DND-41 (cell line): ENCODE measurements at regions not wholly inside any gene's neighbourhood (a gene's known extent, or its start where the extent isn't known, plus 50 kb on each side); places are given as distances from the start of the nearest gene placed in this dataset.

Experiments
- ATAC-seq: fragments of 200-7000 bp; cut with Tn5 transposase; 3 replicates; pipeline ENCODE4 v1.9.1; 2021; ENCODE audit warnings: low read depth; ENCODE audit not compliant: insufficient read depth
- DNase-seq: peaks from one replicate; pipeline ENCODE4 v3.0.0-alpha.2; 2020
- H2AFZ ChIP-seq: 2 replicates; pipeline ENCODE4 v1.6.0; 2012; ENCODE audit warnings: low read depth, low read length
- H3K27ac ChIP-seq: 2 replicates; pipeline ENCODE4 v1.5.1; 2012; ENCODE audit warnings: low read length, inconsistent platforms
- H3K27me3 ChIP-seq: fragments of 200-600 bp; sonication (generic); 2 replicates; pipeline ENCODE4 v1.6.0; 2012; ENCODE audit warnings: low read length, mild to moderate bottlenecking, inconsistent platforms; ENCODE audit not compliant: insufficient read depth, poor library complexity
- H3K36me3 ChIP-seq: 2 replicates; pipeline ENCODE4 v1.5.1; 2012; ENCODE audit warnings: low read length, inconsistent platforms; ENCODE audit not compliant: insufficient read depth
- H3K4me1 ChIP-seq: 2 replicates; pipeline ENCODE4 v1.5.1; 2012; ENCODE audit warnings: mild to moderate bottlenecking, low read length; ENCODE audit not compliant: insufficient read depth
- H3K4me2 ChIP-seq: 2 replicates; pipeline ENCODE4 v1.6.0; 2012; ENCODE audit warnings: mild to moderate bottlenecking, moderate library complexity, low read length, inconsistent platforms; ENCODE audit not compliant: insufficient read depth
- H3K4me3 ChIP-seq, 2 experiments: fragments of 200-600 bp in 1 of 2; shearing (Covaris generic) in 1 of 2; 2 replicates each; pipeline ENCODE4 v1.5.1; 2012 to 2016; ENCODE audit warnings: inconsistent platforms in 2 of 2, low read length in 2 of 2, mild to moderate bottlenecking in 2 of 2, low read depth in 1 of 2, moderate library complexity in 1 of 2
- H3K79me2 ChIP-seq: 2 replicates; pipeline ENCODE4 v1.6.0; 2012; ENCODE audit warnings: low read length, inconsistent platforms; ENCODE audit not compliant: insufficient read depth
- H3K9ac ChIP-seq: 2 replicates; pipeline ENCODE4 v1.6.0; 2012; ENCODE audit warnings: low read depth, mild to moderate bottlenecking, inconsistent platforms, low read length, moderate library complexity
- H3K9me3 ChIP-seq: 2 replicates; pipeline ENCODE4 v1.5.1; 2012; ENCODE audit warnings: low read length, moderate library complexity, mild to moderate bottlenecking, inconsistent platforms; ENCODE audit not compliant: insufficient read depth, severe bottlenecking
- H4K20me1 ChIP-seq: 2 replicates; pipeline ENCODE4 v1.6.0; 2012; ENCODE audit warnings: low read length; ENCODE audit not compliant: insufficient read depth
- EZH2 ChIP-seq: IDR thresholded peaks from 3 replicates; pipeline ENCODE4 v1.6.1; 2012; ENCODE audit warnings: borderline replicate concordance, low read depth, mild to moderate bottlenecking, moderate library complexity, low read length, inconsistent platforms; ENCODE audit not compliant: severe bottlenecking
- TF ChIP-seq, protein P1 (sequence below): IDR thresholded peaks from 2 replicates; pipeline ENCODE4 v1.5.1; 2012; ENCODE audit warnings: borderline replicate concordance, low read length, moderate library complexity, mild to moderate bottlenecking; ENCODE audit not compliant: poor library complexity, severe bottlenecking; ENCODE audit errors: extremely low read depth

DNA sequence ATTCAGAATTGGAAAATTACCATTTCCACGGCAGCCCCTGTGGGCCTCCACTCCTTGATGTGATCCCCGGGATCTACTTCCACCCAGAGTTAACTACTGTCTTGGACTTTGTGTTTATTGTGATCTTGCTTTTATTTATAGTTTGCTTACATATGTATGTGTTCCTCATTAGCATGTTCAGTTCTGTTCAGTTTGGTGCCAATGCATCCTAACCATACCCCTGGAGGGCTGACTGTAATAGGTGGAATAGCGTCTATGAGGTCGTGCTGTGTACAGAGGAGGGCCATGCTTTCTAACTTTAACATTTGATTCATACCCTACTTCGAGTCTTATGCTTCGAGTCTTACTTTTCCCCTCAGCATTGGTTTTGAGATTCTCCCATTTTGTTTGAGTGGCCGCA, 104.3 kb upstream of the SLC24A3 start:
- no peak for DNase-seq
- Histone ChIP-seq H3K9me3 (peaks cover 3% of the 10 kb centered on the region), H3K36me3 (no peaks in the 10 kb centered on the region), H4K20me1 (no peaks in the 10 kb centered on the region), H3K4me2 (no peak overlapping the region), H3K27ac (no peak overlapping the region), H3K4me1 (no peaks in the 10 kb centered on the region), H3K4me3 (no peak overlapping the region), H3K9ac (no peak overlapping the region), H2AFZ (no peak overlapping the region), H3K27me3 (no peaks in the 10 kb centered on the region), H3K79me2 (no peaks in the 10 kb centered on the region)
- TF ChIP-seq EZH2: no peak
- TF ChIP-seq, protein P1, sequence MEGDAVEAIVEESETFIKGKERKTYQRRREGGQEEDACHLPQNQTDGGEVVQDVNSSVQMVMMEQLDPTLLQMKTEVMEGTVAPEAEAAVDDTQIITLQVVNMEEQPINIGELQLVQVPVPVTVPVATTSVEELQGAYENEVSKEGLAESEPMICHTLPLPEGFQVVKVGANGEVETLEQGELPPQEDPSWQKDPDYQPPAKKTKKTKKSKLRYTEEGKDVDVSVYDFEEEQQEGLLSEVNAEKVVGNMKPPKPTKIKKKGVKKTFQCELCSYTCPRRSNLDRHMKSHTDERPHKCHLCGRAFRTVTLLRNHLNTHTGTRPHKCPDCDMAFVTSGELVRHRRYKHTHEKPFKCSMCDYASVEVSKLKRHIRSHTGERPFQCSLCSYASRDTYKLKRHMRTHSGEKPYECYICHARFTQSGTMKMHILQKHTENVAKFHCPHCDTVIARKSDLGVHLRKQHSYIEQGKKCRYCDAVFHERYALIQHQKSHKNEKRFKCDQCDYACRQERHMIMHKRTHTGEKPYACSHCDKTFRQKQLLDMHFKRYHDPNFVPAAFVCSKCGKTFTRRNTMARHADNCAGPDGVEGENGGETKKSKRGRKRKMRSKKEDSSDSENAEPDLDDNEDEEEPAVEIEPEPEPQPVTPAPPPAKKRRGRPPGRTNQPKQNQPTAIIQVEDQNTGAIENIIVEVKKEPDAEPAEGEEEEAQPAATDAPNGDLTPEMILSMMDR: no peak
- ATAC-seq: no peak

DNA sequence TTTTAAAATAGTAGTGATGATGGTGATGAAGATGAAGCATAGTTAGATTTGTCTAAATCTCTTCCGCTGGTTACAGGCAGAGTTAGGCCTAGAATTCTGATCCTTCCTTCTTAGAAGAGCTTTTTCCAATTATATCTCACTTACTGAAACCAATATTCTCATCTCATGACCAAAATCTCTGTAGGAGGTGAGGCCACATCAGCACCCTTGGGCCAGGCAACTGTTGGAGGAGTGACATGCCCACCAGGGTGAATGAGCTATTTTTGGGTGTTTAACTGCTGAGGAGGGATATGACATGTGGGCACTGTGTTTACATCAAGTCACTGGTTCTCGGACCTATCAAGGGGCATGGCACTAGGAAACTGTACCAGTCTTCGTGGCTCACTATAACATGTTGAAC, 102.2 kb upstream of the SLC24A3 start:
- DNase-seq (no peak), ATAC-seq (no peak)
- Histone ChIP-seq H4K20me1 (no peaks in the 10 kb centered on the region), H3K79me2 (no peaks in the 10 kb centered on the region), H3K4me3 (no peak overlapping the region), H3K4me1 (no peaks in the 10 kb centered on the region), H3K9ac (no peak overlapping the region), H3K4me2 (no peak overlapping the region), H2AFZ (no peak overlapping the region), H3K27me3 (no peaks in the 10 kb centered on the region), H3K36me3 (no peaks in the 10 kb centered on the region), H3K27ac (no peak overlapping the region), H3K9me3 (peaks cover 3% of the 10 kb centered on the region)
- TF ChIP-seq, protein P1: no peak
- no peak for TF ChIP-seq EZH2

DNA sequence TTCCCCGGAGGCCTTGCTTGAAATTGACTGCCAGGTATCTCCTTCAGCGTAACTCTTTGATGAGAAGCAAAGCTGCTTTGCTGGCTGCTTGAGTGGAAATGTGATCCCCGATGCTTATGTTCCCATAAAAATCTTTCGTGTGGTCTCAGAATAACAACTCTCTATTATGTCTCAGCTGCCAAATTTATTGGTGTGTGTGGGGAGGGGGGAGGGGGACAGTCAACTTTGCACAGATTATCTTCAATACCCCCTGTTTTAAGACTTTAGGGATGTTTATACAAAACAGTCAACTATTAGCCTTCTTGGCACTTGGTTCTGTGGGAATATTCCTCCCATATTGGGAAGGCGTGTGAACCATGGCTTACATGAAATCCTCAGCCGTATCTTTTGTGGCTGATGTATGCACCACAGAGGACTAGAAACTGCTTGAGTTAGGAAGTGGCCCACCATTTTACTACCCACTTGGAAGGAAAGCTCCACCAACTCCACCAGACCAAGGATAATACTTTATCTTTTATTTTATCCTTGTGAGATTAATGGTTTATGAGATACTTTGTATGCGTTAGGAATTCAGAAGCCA, 101.5 kb upstream of the SLC24A3 start:
- ATAC-seq (no peak), DNase-seq (no peak)
- H2AFZ ChIP-seq: no peak overlapping the region
- H3K79me2 ChIP-seq: no peaks in the 10 kb centered on the region
- H3K4me2 ChIP-seq: no peak overlapping the region
- no peaks in the 10 kb centered on the region for H4K20me1 ChIP-seq
- H3K9me3 ChIP-seq: peaks cover 3% of the 10 kb centered on the region
- no peaks in the 10 kb centered on the region for H3K36me3 ChIP-seq
- no peak overlapping the region for H3K9ac ChIP-seq
- H3K27ac ChIP-seq: no peak overlapping the region
- no peak overlapping the region for H3K4me3 ChIP-seq
- H3K27me3 ChIP-seq: no peaks in the 10 kb centered on the region
- H3K4me1 ChIP-seq: no peaks in the 10 kb centered on the region
- no peak for TF ChIP-seq EZH2
- TF ChIP-seq, protein P1: no peak
